DMS79 (cell line): ENCODE measurements at regions not wholly inside any gene's neighbourhood (a gene's known extent, or its start where the extent isn't known, plus 50 kb on each side); places are given as distances from the start of the nearest gene placed in this dataset.
"Not testable (repeated sequence)": the region's sequence is repeated elsewhere in the genome, so short reads cannot be mapped to it uniquely, and the experiment has no call there.

Source experiments
- DNase-seq: peaks from one replicate; lab custom pipeline; 2025; lab: John Stamatoyannopoulos, UW

GRCh38 chr6:68013780-68014515 lies 621.1 kb upstream of the ADGRB3 start:
- DNase-seq = no peak

- DNase-seq = no peak
These were observed 622.3 kb upstream of the ADGRB3 start for GRCh38 chr6:68012822-68013221.

GRCh38 chr6:68010936-68011335 lies 624.1 kb upstream of the ADGRB3 start:
- DNase-seq = no peak

GRCh38 chr6:68008445-68008844 lies 626.6 kb upstream of the ADGRB3 start:
- no peak for DNase-seq

GRCh38 chr6:68007717-68008116 lies 627.4 kb upstream of the ADGRB3 start:
- DNase-seq = no peak

GRCh38 chr6:67986694-67987232 lies 648.3 kb upstream of the ADGRB3 start:
- DNase-seq = no peak

- no peak for DNase-seq
These were observed 658.6 kb upstream of the ADGRB3 start for GRCh38 chr6:67976486-67976885.

- DNase-seq = no peak
These were observed 660.2 kb upstream of the ADGRB3 start for GRCh38 chr6:67974931-67975330.

- DNase-seq = no peak
These were observed 663.3 kb upstream of the ADGRB3 start for GRCh38 chr6:67971812-67972211.

GRCh38 chr6:67966830-67967229 lies 668.3 kb upstream of the ADGRB3 start:
- no peak for DNase-seq

- DNase-seq = no peak
These were observed 678.7 kb upstream of the ADGRB3 start for GRCh38 chr6:67956352-67956751.

GRCh38 chr6:67952948-67953347 lies 682.1 kb upstream of the ADGRB3 start:
- DNase-seq = no peak

- no peak for DNase-seq
These were observed 683.0 kb upstream of the ADGRB3 start for GRCh38 chr6:67952121-67952520.

- not testable (repeated sequence) for DNase-seq
These were observed 687.3 kb upstream of the ADGRB3 start for GRCh38 chr6:67947762-67948161.

- no peak for DNase-seq
These were observed 699.1 kb upstream of the ADGRB3 start for GRCh38 chr6:67935976-67936477.

- no peak for DNase-seq
These were observed 701.8 kb upstream of the ADGRB3 start for GRCh38 chr6:67933278-67933677.

- DNase-seq = not testable (repeated sequence)
These were observed 712.5 kb upstream of the ADGRB3 start for GRCh38 chr6:67922588-67922987.

- not testable (repeated sequence) for DNase-seq
These were observed 715.0 kb upstream of the ADGRB3 start for GRCh38 chr6:67920040-67920439.

GRCh38 chr6:67916399-67916798 lies 718.7 kb upstream of the ADGRB3 start:
- no peak for DNase-seq

- DNase-seq = no peak
These were observed 720.7 kb upstream of the ADGRB3 start for GRCh38 chr6:67914419-67914818.

GRCh38 chr6:67909354-67909753 lies 725.7 kb upstream of the ADGRB3 start:
- no peak for DNase-seq

- no peak for DNase-seq
These were observed 726.7 kb upstream of the ADGRB3 start for GRCh38 chr6:67908379-67908778.

- DNase-seq = not testable (repeated sequence)
These were observed 730.3 kb upstream of the ADGRB3 start for GRCh38 chr6:67904735-67905134.

- DNase-seq = no peak
These were observed 736.2 kb upstream of the ADGRB3 start for GRCh38 chr6:67898875-67899274.
